ENCODE measurements at regions not wholly inside any gene's neighbourhood (a gene's known extent, or its start where the extent isn't known, plus 50 kb on each side); places are given as distances from the start of the nearest gene placed in this dataset.

DNA sequence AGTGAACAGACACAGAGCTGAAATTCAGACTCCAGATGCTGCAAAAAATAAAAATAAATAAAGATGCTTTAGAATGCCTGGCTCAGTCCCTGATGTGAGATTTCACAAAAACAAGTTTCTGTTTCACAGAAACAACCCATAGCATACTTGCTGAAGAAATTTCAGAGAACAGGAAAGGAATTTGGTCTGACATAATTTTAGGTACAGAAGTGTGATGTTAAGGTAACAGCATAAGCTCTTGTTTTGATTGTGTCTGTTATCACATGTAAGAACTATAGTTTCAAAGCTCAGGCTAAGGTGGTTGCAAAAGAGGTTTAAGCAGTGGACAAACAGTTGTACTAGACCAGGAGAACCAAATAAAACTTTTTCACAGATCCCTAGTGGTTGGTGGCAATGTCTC is 152.1 kb downstream of the PTGER3 start:
- TF ChIP-seq, protein P1, sequence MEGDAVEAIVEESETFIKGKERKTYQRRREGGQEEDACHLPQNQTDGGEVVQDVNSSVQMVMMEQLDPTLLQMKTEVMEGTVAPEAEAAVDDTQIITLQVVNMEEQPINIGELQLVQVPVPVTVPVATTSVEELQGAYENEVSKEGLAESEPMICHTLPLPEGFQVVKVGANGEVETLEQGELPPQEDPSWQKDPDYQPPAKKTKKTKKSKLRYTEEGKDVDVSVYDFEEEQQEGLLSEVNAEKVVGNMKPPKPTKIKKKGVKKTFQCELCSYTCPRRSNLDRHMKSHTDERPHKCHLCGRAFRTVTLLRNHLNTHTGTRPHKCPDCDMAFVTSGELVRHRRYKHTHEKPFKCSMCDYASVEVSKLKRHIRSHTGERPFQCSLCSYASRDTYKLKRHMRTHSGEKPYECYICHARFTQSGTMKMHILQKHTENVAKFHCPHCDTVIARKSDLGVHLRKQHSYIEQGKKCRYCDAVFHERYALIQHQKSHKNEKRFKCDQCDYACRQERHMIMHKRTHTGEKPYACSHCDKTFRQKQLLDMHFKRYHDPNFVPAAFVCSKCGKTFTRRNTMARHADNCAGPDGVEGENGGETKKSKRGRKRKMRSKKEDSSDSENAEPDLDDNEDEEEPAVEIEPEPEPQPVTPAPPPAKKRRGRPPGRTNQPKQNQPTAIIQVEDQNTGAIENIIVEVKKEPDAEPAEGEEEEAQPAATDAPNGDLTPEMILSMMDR (optimal IDR thresholded peaks at IDR 0.05 in 1 of 3, IDR thresholded peaks at IDR 0.05 in 1 of 3, conservative IDR thresholded peaks at IDR 0.05 in 1 of 3; ENCODE audit: extremely low read depth in 1 of 3, insufficient read depth in 2 of 3, low read length in 3 of 3), result no peak
- no peak for TF ChIP-seq EZH2 (IDR thresholded peaks at IDR 0.05; ENCODE audit: low read length)
